H9 (cell line): ENCODE measurements at regions not wholly inside any gene's neighbourhood (a gene's known extent, or its start where the extent isn't known, plus 50 kb on each side); places are given as distances from the start of the nearest gene placed in this dataset.

Experiments
- DNase-seq: peaks from one replicate; pipeline ENCODE4 v3.0.0-alpha.2; 2017
- H2AFZ ChIP-seq: one replicate; pipeline ENCODE4 v1.6.1; 2013; ENCODE audit warnings: mild to moderate bottlenecking, low read length, control low read depth, moderate library complexity
- H2AK5ac ChIP-seq: 2 replicates; pipeline ENCODE4 v1.6.1; 2013; ENCODE audit warnings: low read length, control low read depth, mixed read lengths; ENCODE audit not compliant: insufficient read length
- H2BK120ac ChIP-seq: one replicate; pipeline ENCODE4 v1.6.1; 2013; ENCODE audit warnings: low read depth, mild to moderate bottlenecking, low read length, control low read depth, inconsistent platforms; ENCODE audit not compliant: poor library complexity, severe bottlenecking
- H2BK12ac ChIP-seq: 2 replicates; pipeline ENCODE4 v1.6.1; 2013; ENCODE audit warnings: low read length, control low read depth, mixed read lengths, low read depth; ENCODE audit not compliant: insufficient read length
- H2BK15ac ChIP-seq: 2 replicates; pipeline ENCODE4 v1.6.1; 2013; ENCODE audit warnings: low read depth, low read length, control low read depth
- H2BK20ac ChIP-seq: one replicate; pipeline ENCODE4 v1.6.1; 2013; ENCODE audit warnings: low read depth, mild to moderate bottlenecking, low read length, control low read depth, inconsistent platforms; ENCODE audit not compliant: poor library complexity, severe bottlenecking
- H2BK5ac ChIP-seq: 2 replicates; pipeline ENCODE4 v1.6.1; 2013; ENCODE audit warnings: low read length, control low read depth, mixed read lengths; ENCODE audit not compliant: insufficient read length
- H3K14ac ChIP-seq: 2 replicates; pipeline ENCODE4 v1.6.1; 2013; ENCODE audit warnings: low read length, control low read depth; ENCODE audit not compliant: insufficient read depth
- H3K18ac ChIP-seq: 2 replicates; pipeline ENCODE4 v1.6.1; 2013; ENCODE audit warnings: low read depth, mild to moderate bottlenecking, mixed read lengths, low read length, control low read depth; ENCODE audit not compliant: insufficient read length
- H3K23ac ChIP-seq: 2 replicates; pipeline ENCODE4 v1.6.1; 2013; ENCODE audit warnings: low read length, control low read depth, mixed read lengths, low read depth; ENCODE audit not compliant: insufficient read length
- H3K23me2 ChIP-seq: 2 replicates; pipeline ENCODE4 v1.6.1; 2013; ENCODE audit warnings: low read depth, mild to moderate bottlenecking, mixed read lengths, low read length, control low read depth; ENCODE audit not compliant: insufficient read length, poor library complexity, severe bottlenecking
- H3K27ac ChIP-seq: 2 replicates; pipeline ENCODE4 v1.5.1; 2013; ENCODE audit warnings: low read length, control low read depth, mixed read lengths, low read depth; ENCODE audit not compliant: insufficient read length
- H3K27me3 ChIP-seq: 2 replicates; pipeline ENCODE4 v1.6.1; 2013; ENCODE audit warnings: low read length, control low read depth, inconsistent platforms; ENCODE audit not compliant: insufficient read depth
- H3K4ac ChIP-seq: 2 replicates; pipeline ENCODE4 v1.6.1; 2013; ENCODE audit warnings: low read depth, mild to moderate bottlenecking, control low read depth, inconsistent platforms, low read length, moderate library complexity
- H3K4me1 ChIP-seq: 2 replicates; pipeline ENCODE4 v1.6.1; 2013; ENCODE audit warnings: low read length, control low read depth, inconsistent platforms; ENCODE audit not compliant: insufficient read depth
- H3K4me2 ChIP-seq: 2 replicates; pipeline ENCODE4 v1.6.1; 2013; ENCODE audit warnings: low read length, control low read depth, mixed read lengths; ENCODE audit not compliant: insufficient read length, insufficient read depth
- H3K56ac ChIP-seq: 2 replicates; pipeline ENCODE4 v1.6.1; 2013; ENCODE audit warnings: low read depth, mild to moderate bottlenecking, mixed read lengths, low read length, control low read depth; ENCODE audit not compliant: insufficient read length
- H3K79me1 ChIP-seq: 2 replicates; pipeline ENCODE4 v1.6.1; 2013; ENCODE audit warnings: low read depth, mild to moderate bottlenecking, moderate library complexity, low read length, control low read depth, inconsistent platforms; ENCODE audit not compliant: insufficient read depth, poor library complexity, severe bottlenecking
- H3K79me2 ChIP-seq: 2 replicates; pipeline ENCODE4 v1.6.1; 2013; ENCODE audit warnings: low read length, control low read depth, inconsistent platforms; ENCODE audit not compliant: insufficient read depth
- H3K9ac ChIP-seq: 2 replicates; pipeline ENCODE4 v1.6.1; 2013; ENCODE audit warnings: low read length, control low read depth, mixed read lengths; ENCODE audit not compliant: insufficient read length; ENCODE audit errors: extremely low read depth
- H3K9me3 ChIP-seq: one replicate; pipeline ENCODE4 v1.6.1; 2013; ENCODE audit warnings: low read depth, low read length, inconsistent platforms; ENCODE audit not compliant: control insufficient read depth
- H3T11ph ChIP-seq: one replicate; pipeline ENCODE4 v1.6.1; 2013; ENCODE audit warnings: mild to moderate bottlenecking, low read length, control low read depth, inconsistent platforms
- H4K20me1 ChIP-seq: one replicate; pipeline ENCODE4 v1.6.1; 2013; ENCODE audit not compliant: control insufficient read depth, insufficient read length, insufficient read depth
- H4K5ac ChIP-seq: 2 replicates; pipeline ENCODE4 v1.6.1; 2013; ENCODE audit warnings: low read depth, mild to moderate bottlenecking, mixed read lengths, low read length, control low read depth; ENCODE audit not compliant: insufficient read length
- H4K8ac ChIP-seq: replicated peaks from 2 replicates; pipeline ENCODE4 v1.6.1; 2013; ENCODE audit warnings: low read length, control low read depth, mixed read lengths, low read depth; ENCODE audit not compliant: insufficient read length
- H4K91ac ChIP-seq: 2 replicates; pipeline ENCODE4 v1.6.1; 2013; ENCODE audit warnings: low read depth, mild to moderate bottlenecking, moderate library complexity, mixed read lengths, low read length, control low read depth; ENCODE audit not compliant: insufficient read length
- H3K27ac Mint-ChIP-seq, 3 experiments: 2 replicates in 2 of 3; 3 replicates in 1 of 3; pipeline ENCODE4 v1.8.0; 2020 to 2021; ENCODE audit warnings: mixed read lengths in 3 of 3, mild to moderate bottlenecking in 1 of 3, moderate library complexity in 1 of 3
- H3K27me3 Mint-ChIP-seq: 2 replicates; pipeline ENCODE4 v1.8.0; 2021; ENCODE audit warnings: low read depth, mild to moderate bottlenecking, moderate library complexity, mixed read lengths
- H3K36me3 Mint-ChIP-seq, 3 experiments: 2 replicates in 2 of 3; 3 replicates in 1 of 3; pipeline ENCODE4 v1.8.0; 2020 to 2021; ENCODE audit warnings: low read depth in 3 of 3, mixed read lengths in 3 of 3; ENCODE audit not compliant: insufficient read depth in 1 of 3
- H3K4me1 Mint-ChIP-seq, 2 experiments: 2 replicates each; pipeline ENCODE4 v1.8.0; 2020; ENCODE audit warnings: mixed read lengths in 2 of 2
- H3K4me3 Mint-ChIP-seq, 2 experiments: 2 replicates in 1 of 2; 3 replicates in 1 of 2; pipeline ENCODE4 v1.8.0; 2020 to 2021; ENCODE audit warnings: mild to moderate bottlenecking in 2 of 2, mixed read lengths in 2 of 2, moderate library complexity in 1 of 2
- H3K9me3 Mint-ChIP-seq, 2 experiments: 2 replicates in 1 of 2; 3 replicates in 1 of 2; pipeline ENCODE4 v1.8.0; 2020; ENCODE audit warnings: mild to moderate bottlenecking in 2 of 2, mixed read lengths in 2 of 2, moderate library complexity in 1 of 2
- WGBS: extraction: QIAGEN DNeasy Blood & Tissue Kit; methylation state at CpG from one replicate; pipeline ENCODE4 v1.1.7; 2013; ENCODE audit warnings: missing lambda C conversion rate, low lambda C conversion rate, mixed read lengths; ENCODE audit not compliant: insufficient read length; ENCODE audit errors: extremely low coverage; 5-methylcytosine and 5-hydroxymethylcytosine counted together
- TF ChIP-seq, protein P1 (sequence below): fragments of 200-600 bp; sonication (generic); conservative IDR thresholded peaks from 3 replicates; pipeline ENCODE4 v1.8.0; 2021; ENCODE audit warnings: antibody characterized with exemption, mild to moderate bottlenecking

- no peak overlapping the region for H3K4me2 ChIP-seq
- H4K8ac ChIP-seq: no peak overlapping the region
- H3K4ac ChIP-seq: no peak overlapping the region
- DNase-seq: no peak
- no peak overlapping the region for H2AFZ ChIP-seq
- H2BK120ac ChIP-seq: no peak overlapping the region
- H3K27ac ChIP-seq: no peak overlapping the region
- Mint-ChIP-seq H3K4me1 (peaks cover 9 to 11% of the 10 kb centered on the region in 2 experiments), H3K36me3 (no peaks in the 10 kb centered on the region), H3K27ac (no peak overlapping the region), H3K9me3 (peaks cover 0 to 2% of the 10 kb centered on the region in 2 experiments; a peak in 1 of 5 replicates), H3K4me3 (no peak overlapping the region), H3K27me3 (peaks cover 73% of the 10 kb centered on the region)
- H3K56ac ChIP-seq: no peak overlapping the region
- no peak overlapping the region for H3K14ac ChIP-seq
- H3K79me1 ChIP-seq: no peaks in the 10 kb centered on the region
- H2AK5ac ChIP-seq: no peak overlapping the region
- H2BK12ac ChIP-seq: no peak overlapping the region
- H4K5ac ChIP-seq: no peak overlapping the region
- H3K4me1 ChIP-seq: no peaks in the 10 kb centered on the region
- no peaks in the 10 kb centered on the region for H4K20me1 ChIP-seq
- TF ChIP-seq, protein P1, sequence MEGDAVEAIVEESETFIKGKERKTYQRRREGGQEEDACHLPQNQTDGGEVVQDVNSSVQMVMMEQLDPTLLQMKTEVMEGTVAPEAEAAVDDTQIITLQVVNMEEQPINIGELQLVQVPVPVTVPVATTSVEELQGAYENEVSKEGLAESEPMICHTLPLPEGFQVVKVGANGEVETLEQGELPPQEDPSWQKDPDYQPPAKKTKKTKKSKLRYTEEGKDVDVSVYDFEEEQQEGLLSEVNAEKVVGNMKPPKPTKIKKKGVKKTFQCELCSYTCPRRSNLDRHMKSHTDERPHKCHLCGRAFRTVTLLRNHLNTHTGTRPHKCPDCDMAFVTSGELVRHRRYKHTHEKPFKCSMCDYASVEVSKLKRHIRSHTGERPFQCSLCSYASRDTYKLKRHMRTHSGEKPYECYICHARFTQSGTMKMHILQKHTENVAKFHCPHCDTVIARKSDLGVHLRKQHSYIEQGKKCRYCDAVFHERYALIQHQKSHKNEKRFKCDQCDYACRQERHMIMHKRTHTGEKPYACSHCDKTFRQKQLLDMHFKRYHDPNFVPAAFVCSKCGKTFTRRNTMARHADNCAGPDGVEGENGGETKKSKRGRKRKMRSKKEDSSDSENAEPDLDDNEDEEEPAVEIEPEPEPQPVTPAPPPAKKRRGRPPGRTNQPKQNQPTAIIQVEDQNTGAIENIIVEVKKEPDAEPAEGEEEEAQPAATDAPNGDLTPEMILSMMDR: no peak
- H2BK15ac ChIP-seq: no peak overlapping the region
- no peaks in the 10 kb centered on the region for H3K23me2 ChIP-seq
- H3K79me2 ChIP-seq: no peaks in the 10 kb centered on the region
- no peak overlapping the region for H4K91ac ChIP-seq
- H2BK20ac ChIP-seq: no peak overlapping the region
- no peaks in the 10 kb centered on the region; the same call in 1 of the 2 replicates for H3K27me3 ChIP-seq
- H3K23ac ChIP-seq: no peak overlapping the region
- H3K9me3 ChIP-seq: no peaks in the 10 kb centered on the region
- no peak overlapping the region for H3T11ph ChIP-seq
- H3K18ac ChIP-seq: no peak overlapping the region
- no CpG with 5 or more reads among the region's 16 CpGs for WGBS
- no peak overlapping the region for H3K9ac ChIP-seq
- H2BK5ac ChIP-seq: no peak overlapping the region
These were observed 199.8 kb upstream of the CDH4 start for GRCh38 chr20:61052195-61052750.
